Epithelial cell of proximal tubule (primary cell): ENCODE measurements at regions not wholly inside any gene's neighbourhood (a gene's known extent, or its start where the extent isn't known, plus 50 kb on each side); places are given as distances from the start of the nearest gene placed in this dataset.

Source experiments
- DNase-seq: peaks from one replicate; pipeline ENCODE4 v3.0.0-alpha.2; 2011; ENCODE audit warnings: low read depth
- H3K4me3 ChIP-seq: 2 replicates; pipeline ENCODE4 v1.5.1; 2011; ENCODE audit warnings: low read depth, mild to moderate bottlenecking, low read length
- CTCF ChIP-seq: conservative IDR thresholded peaks from 2 replicates; pipeline ENCODE4 v1.5.1; 2012; ENCODE audit warnings: low read depth, mild to moderate bottlenecking, low read length

- no peak for DNase-seq
- TF ChIP-seq CTCF = no peak
- no peak overlapping the region for H3K4me3 ChIP-seq
Measured at GRCh38 chr4:119788349-119789266, 160.0 kb upstream of the PDE5A start.

- DNase-seq = no peak
- no peak overlapping the region for H3K4me3 ChIP-seq
- peak; percentile 56 for TF ChIP-seq CTCF
Measured at GRCh38 chr4:119785963-119786362, 157.4 kb upstream of the PDE5A start.

GRCh38 chr4:119783189-119783983, 154.8 kb upstream of the PDE5A start:
- no peak for TF ChIP-seq CTCF
- DNase-seq = no peak
- no peak overlapping the region for H3K4me3 ChIP-seq

GRCh38 chr4:119781044-119781443, 152.4 kb upstream of the PDE5A start:
- no peak for TF ChIP-seq CTCF
- DNase-seq = no peak

GRCh38 chr4:119774840-119775239, 146.2 kb upstream of the PDE5A start:
- no peak for DNase-seq
- no peak overlapping the region for H3K4me3 ChIP-seq
- no peak for TF ChIP-seq CTCF

More at GRCh38 chr4:119781044-119781443, 152.4 kb upstream of the PDE5A start:
- no peak overlapping the region for H3K4me3 ChIP-seq

- no peak overlapping the region for H3K4me3 ChIP-seq
- no peak for DNase-seq
- no peak for TF ChIP-seq CTCF
Measured at GRCh38 chr4:119765951-119766350, 137.3 kb upstream of the PDE5A start.
